Fibroblast of mammary gland (primary cell): ENCODE measurements at regions not wholly inside any gene's neighbourhood (a gene's known extent, or its start where the extent isn't known, plus 50 kb on each side); places are given as distances from the start of the nearest gene placed in this dataset.

Experiments
- DNase-seq: peaks from one replicate; pipeline ENCODE4 v3.0.0-alpha.2; 2010; ENCODE audit warnings: low read depth
- H3K4me3 ChIP-seq: 2 replicates; pipeline ENCODE4 v1.5.1; 2011; ENCODE audit warnings: low read depth, mild to moderate bottlenecking, low read length, moderate library complexity; ENCODE audit not compliant: control insufficient read depth
- CTCF ChIP-seq: conservative IDR thresholded peaks from 2 replicates; pipeline ENCODE4 v1.5.1; 2011; ENCODE audit warnings: low read depth, low read length, inconsistent platforms; ENCODE audit not compliant: control insufficient read depth, insufficient read depth

- no peak overlapping the region for H3K4me3 ChIP-seq
- TF ChIP-seq CTCF = no peak
- DNase-seq = no peak
Measured at GRCh38 chr9:24936117-24936516, 390.4 kb upstream of the IZUMO3 start.

DNA sequence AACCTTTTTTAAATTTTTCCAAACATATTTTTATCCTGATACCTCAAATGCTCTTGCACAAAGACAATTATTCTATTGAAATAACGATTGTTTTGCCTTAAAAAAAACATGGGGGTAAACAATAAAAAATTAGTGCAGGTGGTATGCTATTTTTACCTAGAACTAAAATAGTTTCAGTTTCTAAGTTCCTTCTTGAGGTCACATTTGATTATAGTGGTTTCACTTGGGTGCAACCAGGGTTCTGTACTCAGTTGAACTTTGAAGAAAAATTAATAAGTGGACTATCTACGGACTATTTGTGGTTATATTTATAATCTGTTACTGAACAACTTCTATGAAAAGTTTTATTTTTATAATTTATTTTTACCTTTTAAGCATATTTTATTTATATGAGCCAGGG is 387.1 kb upstream of the IZUMO3 start:
- no peak overlapping the region for H3K4me3 ChIP-seq
- no peak for DNase-seq
- no peak for TF ChIP-seq CTCF

DNA sequence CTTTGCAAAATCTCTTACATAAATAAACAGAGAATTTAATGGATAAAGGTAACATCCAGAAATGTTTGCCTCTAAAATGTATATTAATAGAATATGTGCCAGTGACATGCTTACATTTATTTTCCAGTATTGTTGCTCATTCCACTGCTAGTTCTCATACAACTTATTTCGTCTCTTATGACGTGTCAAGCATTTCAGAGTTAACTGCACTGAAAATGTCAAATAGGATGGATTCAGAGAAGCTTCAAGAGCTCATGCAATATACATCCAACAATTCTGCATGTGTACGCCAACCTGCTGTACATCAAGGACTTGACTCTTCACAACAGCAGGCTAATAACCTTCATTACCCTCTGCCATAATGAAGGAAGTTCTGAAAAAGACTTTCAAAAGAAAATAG is 386.2 kb upstream of the IZUMO3 start:
- H3K4me3 ChIP-seq = no peak overlapping the region
- TF ChIP-seq CTCF = no peak
- no peak for DNase-seq

DNA sequence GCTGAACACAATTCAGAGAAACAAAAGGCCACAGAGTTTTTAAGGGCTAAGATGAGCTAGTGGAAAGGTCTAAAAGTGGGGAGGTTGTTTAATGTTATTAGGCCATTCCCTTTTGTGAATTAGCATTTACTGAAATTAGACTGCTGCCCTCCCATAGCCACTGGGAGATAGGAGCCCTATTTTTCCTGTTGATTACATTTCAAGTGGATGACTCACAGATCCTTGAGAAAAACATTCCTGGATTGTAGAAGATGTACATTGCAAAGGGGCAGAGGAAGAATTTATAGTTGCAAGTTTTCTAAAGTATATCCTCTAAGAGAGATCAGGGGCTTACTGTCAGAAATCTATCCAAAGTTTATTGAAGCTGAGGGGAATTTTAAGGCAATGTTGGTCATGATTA is 367.1 kb upstream of the IZUMO3 start:
- no peak overlapping the region for H3K4me3 ChIP-seq
- TF ChIP-seq CTCF = no peak
- no peak for DNase-seq

- DNase-seq = no peak
- TF ChIP-seq CTCF = no peak
- H3K4me3 ChIP-seq = no peak overlapping the region
Measured at GRCh38 chr9:24901319-24901718, 355.6 kb upstream of the IZUMO3 start.

- H3K4me3 ChIP-seq = no peak overlapping the region
- DNase-seq = no peak
- TF ChIP-seq CTCF = no peak
Measured at GRCh38 chr9:24900179-24900578, 354.5 kb upstream of the IZUMO3 start.

DNA sequence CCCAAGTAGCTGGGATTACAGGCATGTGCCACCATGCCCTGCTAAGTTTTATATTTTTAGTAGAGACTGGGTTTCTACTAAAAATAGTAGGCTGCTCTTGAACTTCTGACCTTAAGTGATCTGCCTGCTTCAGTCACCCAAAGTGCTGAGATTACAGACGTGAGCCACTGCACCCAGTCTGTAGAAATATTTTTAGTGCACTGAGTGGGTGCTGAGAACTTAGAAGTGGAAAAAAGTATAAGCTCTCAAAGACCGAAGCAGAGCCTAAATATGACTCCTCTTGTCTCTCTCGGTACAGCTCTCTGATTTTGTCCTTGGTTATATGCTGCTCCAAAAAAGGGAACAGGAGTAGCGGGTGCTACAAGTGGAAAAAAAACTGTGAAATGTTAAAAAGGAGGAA is 353.8 kb upstream of the IZUMO3 start:
- H3K4me3 ChIP-seq = no peak overlapping the region
- no peak for DNase-seq
- no peak for TF ChIP-seq CTCF
